ENCODE measurements at regions not wholly inside any gene's neighbourhood (a gene's known extent, or its start where the extent isn't known, plus 50 kb on each side); places are given as distances from the start of the nearest gene placed in this dataset.

- no peaks in the 10 kb centered on the region for H3K9me3 ChIP-seq (replicated peaks; ENCODE audit: control insufficient read depth, insufficient read depth, low read length)
- no peak overlapping the region for H3K4me3 ChIP-seq (replicated peaks in 1 of 3; ENCODE audit: insufficient read depth in 1 of 3, low read depth in 1 of 3, low read length in 3 of 3)
- FAIRE-seq (no peak), DNase-seq (ENCODE audit: low read depth, low spot score) (no peak)
- no peak overlapping the region for H3K9ac ChIP-seq (replicated peaks; ENCODE audit: extremely low read depth, insufficient read depth, low read length)
- dilution Hi-C loops (cut with MboI; ENCODE audit: extremely low pct_ligation_motif_present, low sequenced_read_pairs) (no loop called here), intact Hi-C loops (cut with micrococcal nuclease) (no loop called here)
- no peak overlapping the region for H3K4me2 ChIP-seq (ENCODE audit: insufficient read depth, low read length)
- no peaks in the 10 kb centered on the region for H3K36me3 ChIP-seq (ENCODE audit: control insufficient read depth in 2 of 2, extremely low read depth in 1 of 2, insufficient read depth in 2 of 2, low read length in 2 of 2)
- H3K9me1 ChIP-seq (replicated peaks; ENCODE audit: control insufficient read depth, extremely low read depth, insufficient read depth, low read length): no peaks in the 10 kb centered on the region
- TF ChIP-seq CTCF (IDR thresholded peaks at IDR 0.05; ENCODE audit: extremely low read depth in 1 of 2, insufficient read depth in 1 of 2, low read depth in 1 of 2, low read length in 2 of 2) (no peak), POLR2AphosphoS5 (IDR thresholded peaks at IDR 0.05; ENCODE audit: insufficient read depth, low read depth, low read length) (no peak), EZH2 (IDR thresholded peaks at IDR 0.05; ENCODE audit: borderline replicate concordance, low read depth, low read length, severe bottlenecking) (no peak), GATA2 (IDR thresholded peaks at IDR 0.05; ENCODE audit: insufficient read depth, insufficient read length, low read depth, low read length) (no peak)
- ChIA-PET POLR2A (no interaction called here), CTCF (no interaction called here)
- BruUV-seq (replicated peaks): no TSS peak
- H3K27ac ChIP-seq (ENCODE audit: insufficient read depth, low read depth, low read length): no peak overlapping the region
- H2AFZ ChIP-seq (ENCODE audit: low read depth, low read length): no peak overlapping the region
- H3K4me1 ChIP-seq (ENCODE audit: control insufficient read depth, extremely low read depth, insufficient read depth, low read length): no peaks in the 10 kb centered on the region
- no peaks in the 10 kb centered on the region for H3K79me2 ChIP-seq (ENCODE audit: control insufficient read depth, insufficient read depth, low read length)
- no peaks in the 10 kb centered on the region for H4K20me1 ChIP-seq (replicated peaks; ENCODE audit: control insufficient read depth, extremely low read depth, insufficient read depth, low read length)
- H3K27me3 ChIP-seq (ENCODE audit: control insufficient read depth in 2 of 2, insufficient read depth in 2 of 2, low read length in 2 of 2): no peaks in the 10 kb centered on the region
Measured at GRCh38 chr6:105894556-105894955, 191.6 kb upstream of the PRDM1 start.

- Histone ChIP-seq H3K9me3 (replicated peaks; ENCODE audit: control insufficient read depth, insufficient read depth, low read length) (no peaks in the 10 kb centered on the region), H3K27me3 (ENCODE audit: control insufficient read depth in 2 of 2, insufficient read depth in 2 of 2, low read length in 2 of 2) (no peaks in the 10 kb centered on the region), H3K79me2 (ENCODE audit: control insufficient read depth, insufficient read depth, low read length) (no peaks in the 10 kb centered on the region), H3K27ac (ENCODE audit: insufficient read depth, low read depth, low read length) (no peak overlapping the region), H4K20me1 (replicated peaks; ENCODE audit: control insufficient read depth, extremely low read depth, insufficient read depth, low read length) (no peaks in the 10 kb centered on the region), H3K9ac (replicated peaks; ENCODE audit: extremely low read depth, insufficient read depth, low read length) (no peak overlapping the region), H2AFZ (ENCODE audit: low read depth, low read length) (no peak overlapping the region), H3K36me3 (ENCODE audit: control insufficient read depth in 2 of 2, extremely low read depth in 1 of 2, insufficient read depth in 2 of 2, low read length in 2 of 2) (no peaks in the 10 kb centered on the region), H3K4me2 (ENCODE audit: insufficient read depth, low read length) (no peak overlapping the region), H3K4me1 (ENCODE audit: control insufficient read depth, extremely low read depth, insufficient read depth, low read length) (no peaks in the 10 kb centered on the region), H3K9me1 (replicated peaks; ENCODE audit: control insufficient read depth, extremely low read depth, insufficient read depth, low read length) (no peaks in the 10 kb centered on the region), H3K4me3 (replicated peaks in 1 of 3; ENCODE audit: insufficient read depth in 1 of 3, low read depth in 1 of 3, low read length in 3 of 3) (no peak overlapping the region)
- dilution Hi-C loops (cut with MboI; ENCODE audit: extremely low pct_ligation_motif_present, low sequenced_read_pairs) (no loop called here), intact Hi-C loops (cut with micrococcal nuclease) (no loop called here)
- CTCF ChIA-PET: no interaction called here
- TF ChIP-seq POLR2AphosphoS5 (IDR thresholded peaks at IDR 0.05; ENCODE audit: insufficient read depth, low read depth, low read length) (no peak), JUN (IDR thresholded peaks at IDR 0.05; ENCODE audit: borderline replicate concordance, insufficient read depth, insufficient read length, low read depth) (no peak), GATA2 (IDR thresholded peaks at IDR 0.05; ENCODE audit: insufficient read depth, insufficient read length, low read depth, low read length) (no peak), FOS (IDR thresholded peaks at IDR 0.05; ENCODE audit: borderline replicate concordance, insufficient read depth, low read length) (no peak), POLR2A (IDR thresholded peaks at IDR 0.05; ENCODE audit: low read depth, low read length) (no peak), MYC (IDR thresholded peaks at IDR 0.05; ENCODE audit: low read depth, low read length) (no peak), EZH2 (IDR thresholded peaks at IDR 0.05; ENCODE audit: borderline replicate concordance, low read depth, low read length, severe bottlenecking) (no peak), CTCF (IDR thresholded peaks at IDR 0.05; ENCODE audit: extremely low read depth in 1 of 2, insufficient read depth in 1 of 2, low read depth in 1 of 2, low read length in 2 of 2) (no peak)
- TF ChIP-seq, protein P1, sequence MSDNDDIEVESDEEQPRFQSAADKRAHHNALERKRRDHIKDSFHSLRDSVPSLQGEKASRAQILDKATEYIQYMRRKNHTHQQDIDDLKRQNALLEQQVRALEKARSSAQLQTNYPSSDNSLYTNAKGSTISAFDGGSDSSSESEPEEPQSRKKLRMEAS (IDR thresholded peaks at IDR 0.05; ENCODE audit: insufficient read depth, insufficient read length): no peak
- no peak for DNase-seq (ENCODE audit: low read depth, low spot score)
- no peak for FAIRE-seq
- no TSS peak for BruUV-seq (replicated peaks)
- POLR2A ChIA-PET: no interaction called here
Measured at GRCh38 chr6:105893741-105894140, 192.4 kb upstream of the PRDM1 start.
